Activated CD4-positive, alpha-beta T cell treated with anti-CD3 and anti-CD28 coated beads, Interleukin-10, Interleukin-2, amounts not matched to agents 100 ng/mL and 50 ng/mL, durations not matched to agents 16 hours and 8 hours (primary cell): ENCODE measurements at regions not wholly inside any gene's neighbourhood (a gene's known extent, or its start where the extent isn't known, plus 50 kb on each side); places are given as distances from the start of the nearest gene placed in this dataset.

Experiments used
- DNase-seq: peaks from one replicate; pipeline ENCODE4 v3.0.0-alpha.2; 2020

DNA sequence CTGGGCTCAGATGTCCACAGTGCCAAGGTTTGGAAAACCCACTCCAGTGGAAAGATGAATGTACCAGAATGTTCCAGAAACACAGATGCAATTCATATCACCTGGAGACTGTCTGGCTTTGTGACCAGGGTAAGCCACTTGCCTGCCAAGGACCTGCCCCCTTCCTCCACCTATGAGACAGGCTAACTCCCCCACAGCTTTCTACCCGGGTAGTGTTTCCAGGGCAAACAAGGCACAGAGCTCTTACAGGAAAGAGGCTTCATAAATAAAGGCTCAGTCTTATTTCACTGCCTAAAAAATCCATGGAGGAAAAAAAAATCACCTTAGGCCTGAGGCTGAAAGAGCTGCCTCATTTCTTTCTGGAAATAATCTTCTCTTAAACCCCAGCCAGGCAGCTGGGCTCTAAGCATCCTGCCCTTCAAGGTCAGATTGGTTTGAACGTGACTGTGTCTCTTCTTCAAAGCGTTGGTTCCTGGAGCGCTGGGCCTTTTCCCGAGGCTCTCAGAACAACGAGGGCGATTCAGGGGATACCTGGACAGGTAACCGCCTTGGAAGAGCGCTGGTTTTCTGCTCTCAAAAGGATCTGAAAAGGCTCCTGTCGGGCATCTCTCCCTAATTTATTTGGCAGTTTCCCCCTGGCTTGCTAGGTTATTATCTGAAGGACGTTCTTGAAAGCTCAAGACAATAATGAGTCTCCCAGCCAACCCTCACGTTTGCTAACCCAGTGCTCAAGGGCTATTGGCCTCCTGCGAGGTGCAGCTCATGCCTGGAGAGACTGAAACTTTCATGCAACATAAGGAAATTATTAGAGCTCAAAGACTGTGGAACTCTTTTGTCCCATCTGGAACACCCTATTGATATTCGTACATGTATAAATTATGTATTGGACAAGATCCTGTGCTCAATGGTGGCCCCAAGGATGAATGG lies 199.2 kb upstream of the PMEPA1 start:
- DNase-seq = no peak

DNA sequence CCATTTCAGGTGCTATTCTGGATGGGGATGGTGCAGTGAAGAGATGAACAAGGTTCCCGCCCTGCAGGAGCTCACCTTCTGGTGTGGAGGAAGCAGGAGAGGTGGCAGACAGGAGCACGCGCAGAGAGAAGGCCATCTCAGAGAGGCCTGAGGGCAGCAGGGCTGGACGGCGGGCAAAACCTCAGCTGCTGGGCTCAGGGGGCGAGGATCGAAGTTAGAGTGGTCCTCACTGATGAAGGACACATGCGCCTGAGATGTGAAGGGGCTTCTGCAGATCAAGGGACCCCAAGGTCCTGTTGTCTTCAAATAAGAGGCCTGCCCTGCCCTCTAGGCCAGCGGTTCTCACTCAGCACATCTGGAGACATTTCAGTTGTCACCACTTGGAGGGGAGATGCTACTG lies 198.4 kb upstream of the PMEPA1 start:
- no peak for DNase-seq

DNA sequence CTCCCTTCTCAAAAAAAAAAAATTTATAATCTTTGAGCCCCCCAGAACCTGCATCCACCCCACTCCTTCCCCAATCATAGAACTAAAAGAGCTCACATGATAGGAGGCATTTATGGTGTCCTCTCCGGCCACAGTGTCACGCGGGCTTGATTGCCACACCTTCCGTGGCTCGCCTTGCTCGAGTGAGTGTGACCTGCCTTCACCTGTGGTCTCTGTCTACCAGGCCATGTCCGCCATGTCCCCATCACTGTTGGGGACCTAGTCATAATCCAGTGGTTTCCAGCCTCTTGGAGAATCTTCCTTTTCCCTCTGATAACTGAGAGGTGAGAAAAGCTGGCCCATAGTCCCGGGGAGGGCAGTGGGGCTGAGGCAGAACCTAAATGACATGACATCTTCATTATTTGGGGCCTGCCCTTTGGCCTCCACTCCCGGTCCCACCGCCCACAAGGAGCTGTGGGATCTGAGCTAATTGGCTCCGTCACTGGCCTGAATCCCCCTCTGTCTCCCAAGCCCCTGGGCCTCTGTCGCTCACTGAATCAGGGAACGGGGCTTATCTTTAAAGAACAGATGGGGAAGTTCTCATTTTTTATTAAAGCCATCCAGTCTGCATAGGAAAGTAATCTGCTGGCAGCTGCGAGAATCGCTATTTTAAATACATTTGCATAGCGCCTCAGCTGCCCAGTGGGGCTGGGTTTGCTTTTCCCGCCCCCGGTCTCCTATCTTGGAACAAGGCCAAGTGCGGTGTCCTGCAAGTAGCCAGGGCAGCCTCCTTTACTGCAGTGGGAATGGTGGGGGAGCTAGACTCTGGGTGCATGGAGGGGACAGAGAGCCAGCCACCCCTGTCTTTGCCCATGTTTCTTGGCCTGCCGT lies 197.6 kb upstream of the PMEPA1 start:
- DNase-seq = no peak

DNA sequence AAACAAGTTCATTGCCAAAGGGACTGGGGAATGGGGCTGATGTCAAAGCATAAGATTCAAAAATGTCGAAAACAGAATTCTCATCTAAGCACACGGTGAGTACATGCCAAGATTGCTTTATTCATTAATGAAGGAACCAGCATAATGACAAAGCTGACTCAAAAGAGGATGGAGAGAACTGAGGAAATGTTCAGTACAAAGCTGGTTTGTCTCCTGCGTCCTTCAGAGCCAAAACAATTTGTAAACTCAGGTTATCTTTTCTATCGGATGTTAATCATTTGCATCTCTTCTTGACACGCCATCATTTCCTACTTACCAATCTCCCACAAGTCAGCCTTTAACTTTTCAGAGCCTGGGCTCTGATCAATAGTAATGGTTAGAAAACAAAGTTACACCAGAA lies 195.6 kb upstream of the PMEPA1 start:
- DNase-seq = no peak

DNA sequence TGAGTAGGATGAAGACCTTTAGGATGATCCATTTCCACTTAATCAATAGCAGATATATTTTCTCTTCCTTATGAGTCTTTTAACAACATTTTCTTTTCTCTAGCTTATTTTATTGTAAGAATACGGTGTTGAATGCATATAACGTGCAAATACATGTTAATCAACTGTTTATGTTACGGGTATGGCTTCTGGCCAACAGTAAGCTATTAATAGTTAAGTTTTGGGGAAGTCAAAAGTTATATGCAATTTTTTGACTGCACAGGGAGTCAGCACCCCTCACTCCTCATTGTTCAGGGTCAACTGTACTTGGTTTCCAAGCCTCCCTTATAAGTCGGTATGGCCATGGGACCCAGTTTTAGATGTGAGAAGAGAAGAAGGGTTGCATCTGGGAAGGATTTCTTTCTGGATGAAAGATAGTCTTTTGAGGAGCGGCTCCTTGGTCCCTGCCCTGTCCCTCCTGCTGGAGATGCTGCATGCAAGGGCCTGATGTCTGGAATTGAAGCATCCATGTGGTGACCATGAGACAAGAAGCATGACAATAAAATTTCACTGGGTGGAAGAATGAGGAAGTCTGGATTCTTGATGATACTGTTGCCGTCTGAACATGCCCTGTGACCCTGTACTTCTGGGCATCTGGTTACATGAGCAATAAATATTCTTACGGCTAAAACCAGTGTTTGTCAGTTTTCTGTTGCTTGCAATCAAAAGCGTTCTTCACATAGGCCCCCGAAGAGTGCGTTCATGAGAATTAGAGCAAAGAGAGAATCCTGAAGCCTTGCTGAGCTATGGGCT lies 194.7 kb upstream of the PMEPA1 start:
- no peak for DNase-seq

DNA sequence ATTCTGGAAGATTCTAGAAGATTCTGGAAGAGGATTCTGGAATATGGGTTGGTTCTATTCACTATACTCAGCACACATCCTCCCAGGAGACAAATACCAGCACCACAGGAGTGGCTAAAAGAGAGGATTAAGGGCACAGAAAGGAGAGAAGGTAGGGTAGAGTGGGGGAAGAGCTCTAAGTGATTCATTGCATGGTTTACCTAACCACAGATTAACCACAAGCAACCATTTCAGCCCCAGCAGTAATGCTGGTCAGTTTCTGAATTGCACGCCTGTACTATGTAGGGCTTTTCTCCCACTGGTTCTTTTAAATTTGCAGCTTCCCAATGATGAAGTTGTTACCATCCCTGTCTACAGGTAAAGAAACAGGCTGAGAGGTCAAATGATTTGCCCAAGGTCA lies 192.7 kb upstream of the PMEPA1 start:
- DNase-seq = peak; percentile 4

DNA sequence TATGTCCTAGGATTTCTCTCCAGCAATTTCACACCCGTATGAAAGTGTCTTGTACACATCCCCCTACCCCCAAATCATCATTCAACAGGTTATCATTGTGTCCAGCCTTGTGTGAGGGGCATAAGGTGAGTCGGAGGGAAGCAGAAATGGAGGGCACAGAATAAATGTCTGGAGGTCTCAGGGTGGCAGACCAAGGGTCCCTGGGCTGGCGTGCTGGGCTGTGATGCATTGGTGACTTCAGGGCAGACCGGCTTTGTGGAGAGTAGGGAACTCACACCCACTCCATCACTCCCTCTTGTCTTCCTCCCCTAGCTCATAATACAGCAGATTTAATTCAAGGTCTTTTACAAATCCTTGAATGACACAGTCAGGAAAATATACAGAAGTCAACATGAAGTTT lies 191.7 kb upstream of the PMEPA1 start:
- no peak for DNase-seq

DNA sequence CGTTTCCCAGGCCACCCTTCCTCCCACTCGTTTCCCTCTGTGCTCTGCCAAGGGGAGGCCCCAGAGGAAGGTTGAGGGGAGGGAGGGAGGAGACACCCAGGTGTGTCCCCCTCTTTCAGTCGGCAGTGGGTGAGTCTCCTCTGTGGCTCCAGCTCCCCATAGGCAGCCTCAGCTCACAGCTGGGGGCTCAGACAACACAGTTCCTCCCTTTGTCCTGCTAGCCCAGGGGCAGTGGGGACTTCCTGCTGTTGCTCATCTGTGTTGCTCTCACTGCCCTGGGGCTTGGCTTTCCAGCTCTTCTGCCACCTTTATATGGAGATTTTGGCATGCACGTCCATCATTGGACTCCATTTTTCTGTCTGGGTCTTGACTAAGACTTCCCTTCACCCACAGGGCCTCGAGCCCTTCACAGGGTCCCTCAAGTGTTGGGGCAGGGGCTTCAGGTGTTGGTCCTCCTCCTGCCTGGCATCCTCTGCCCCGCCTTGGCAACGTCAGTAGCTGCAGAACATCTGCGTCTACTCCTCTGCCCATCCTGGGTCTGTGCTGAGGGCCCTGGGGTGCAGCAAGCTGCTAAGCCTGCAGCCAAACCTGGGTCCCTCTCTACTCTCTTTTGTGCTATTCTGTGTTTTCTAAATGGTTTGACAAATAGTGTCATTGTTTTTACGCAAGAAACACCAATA lies 190.6 kb upstream of the PMEPA1 start:
- DNase-seq = no peak

DNA sequence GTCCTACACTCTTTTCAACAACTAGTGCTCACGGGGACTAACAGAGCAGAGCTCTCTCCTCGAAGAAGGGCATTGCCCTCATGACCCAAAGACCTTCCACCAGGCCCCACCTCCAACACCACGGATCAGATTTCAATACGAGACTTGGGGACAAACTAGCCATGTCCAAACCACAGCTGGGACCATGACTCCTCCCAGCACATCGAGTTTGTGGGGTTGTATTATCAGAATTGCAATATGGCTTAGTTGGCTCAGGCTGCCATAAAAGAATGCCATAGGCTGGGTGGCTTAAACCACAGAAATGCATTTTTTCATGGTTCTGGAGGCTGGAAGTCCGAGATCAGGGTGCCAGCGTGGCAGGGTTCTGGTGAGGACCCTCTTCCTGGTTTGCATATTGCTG lies 189.7 kb upstream of the PMEPA1 start:
- DNase-seq = no peak

DNA sequence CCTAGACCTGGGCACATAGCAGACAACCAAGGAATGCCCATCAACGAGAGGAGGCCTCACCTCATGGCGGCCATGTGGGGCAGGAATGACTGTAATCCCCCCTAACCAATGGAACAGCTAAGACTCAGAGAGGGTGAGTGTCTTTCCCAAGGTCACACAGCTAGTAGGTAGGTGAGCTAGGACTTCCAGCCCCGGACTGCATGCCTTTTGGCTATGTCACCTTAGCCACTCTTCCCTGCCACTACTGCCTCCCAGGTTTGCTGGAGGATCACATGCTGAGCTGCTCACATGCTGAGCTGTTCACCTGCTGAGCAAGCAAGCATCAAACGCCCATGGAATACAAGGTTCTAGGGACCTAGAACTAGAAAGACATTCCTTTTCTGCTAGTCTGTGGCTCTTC lies 188.5 kb upstream of the PMEPA1 start:
- no peak for DNase-seq

DNA sequence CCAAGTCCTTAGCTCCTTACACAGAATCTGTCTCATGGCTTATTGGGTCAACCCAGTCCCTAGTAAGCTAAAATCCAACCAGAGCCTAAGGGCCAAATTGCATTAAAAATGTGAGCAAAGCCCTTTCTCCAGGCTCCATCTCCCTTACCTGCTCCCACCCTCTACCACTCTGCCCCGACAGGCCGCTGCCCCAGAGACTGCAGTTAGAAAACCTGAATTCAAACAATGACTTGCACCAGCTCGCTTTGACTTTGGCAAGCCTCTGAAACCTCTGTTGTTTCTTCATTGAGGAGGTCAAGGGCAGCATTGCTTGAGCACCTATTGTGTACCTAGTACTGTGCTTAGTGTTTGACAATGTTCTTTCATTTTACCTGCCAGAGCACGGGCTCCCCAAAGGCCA lies 188.1 kb upstream of the PMEPA1 start:
- DNase-seq = no peak

DNA sequence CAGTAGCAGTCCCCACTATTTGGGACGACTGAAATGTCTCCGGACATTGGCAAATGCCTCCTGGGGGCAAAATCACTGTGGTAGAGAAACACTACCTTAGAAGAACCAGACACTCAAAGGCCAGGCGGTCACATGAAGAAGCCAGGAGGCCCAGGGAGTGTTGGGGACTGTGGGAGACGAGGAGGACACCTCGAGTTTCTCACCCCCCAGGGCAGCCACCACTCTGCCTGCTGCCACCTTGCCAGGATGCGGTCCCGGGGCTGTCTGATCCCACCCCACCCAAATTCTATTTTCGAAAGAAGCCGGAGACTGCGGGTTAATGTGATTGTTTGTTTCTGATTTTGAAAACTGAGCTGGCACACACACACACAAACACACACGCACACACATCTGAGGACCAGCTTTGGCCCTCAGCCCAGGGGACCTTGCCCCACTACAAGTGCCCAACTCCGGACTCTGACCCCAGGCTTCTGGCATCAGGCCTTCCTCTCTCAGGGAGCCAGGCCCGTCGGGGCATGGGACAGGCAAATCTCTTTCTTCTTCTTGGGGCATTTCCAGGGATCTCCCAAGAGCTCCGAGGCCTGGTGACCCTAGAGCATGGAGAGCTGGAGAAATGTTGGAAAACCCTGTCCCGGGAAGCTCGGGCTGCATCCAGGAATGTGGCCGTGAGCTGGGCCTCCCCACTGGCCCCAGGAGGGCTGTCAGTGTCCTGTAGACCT lies 187.5 kb upstream of the PMEPA1 start:
- DNase-seq = no peak

DNA sequence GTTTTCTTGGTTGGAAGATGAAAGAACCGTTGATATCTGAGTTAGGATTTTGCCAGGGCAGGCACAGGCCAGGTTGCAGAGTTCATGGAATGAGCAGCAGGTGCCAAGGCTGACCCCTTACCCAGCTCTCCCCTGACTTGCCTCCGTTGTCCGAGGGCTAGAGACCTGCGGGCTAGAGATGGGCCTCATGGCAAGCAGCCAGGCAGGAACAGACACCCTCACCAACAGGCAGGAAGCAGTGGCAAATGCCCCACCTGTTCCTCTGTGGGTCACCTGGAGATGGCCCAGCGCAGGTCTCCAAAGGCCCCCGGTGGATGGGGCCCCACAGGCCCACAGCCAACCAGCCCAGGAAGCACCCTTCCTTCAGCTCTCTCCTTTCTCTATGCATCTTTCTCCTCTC lies 186.7 kb upstream of the PMEPA1 start:
- no peak for DNase-seq

DNA sequence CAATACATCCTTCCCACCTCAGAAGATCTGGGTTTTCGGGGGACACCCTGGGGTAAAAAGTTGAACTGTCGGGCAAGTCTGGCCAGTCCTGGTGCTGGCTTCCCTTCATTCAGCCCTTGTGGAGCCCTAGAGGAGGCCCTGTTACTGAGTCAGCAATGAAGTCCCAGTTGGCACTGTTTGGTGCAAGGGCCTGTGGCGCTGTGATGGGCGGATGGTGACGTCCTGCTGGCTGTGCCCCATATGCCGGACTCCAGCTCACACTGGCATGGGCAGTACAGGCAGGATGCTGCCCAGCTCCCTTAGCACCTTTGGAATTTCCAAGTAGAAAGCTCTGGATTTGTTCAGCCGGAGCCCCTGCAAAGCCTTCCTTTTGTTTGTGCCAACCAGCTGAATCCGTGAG lies 186.2 kb upstream of the PMEPA1 start:
- DNase-seq = no peak

DNA sequence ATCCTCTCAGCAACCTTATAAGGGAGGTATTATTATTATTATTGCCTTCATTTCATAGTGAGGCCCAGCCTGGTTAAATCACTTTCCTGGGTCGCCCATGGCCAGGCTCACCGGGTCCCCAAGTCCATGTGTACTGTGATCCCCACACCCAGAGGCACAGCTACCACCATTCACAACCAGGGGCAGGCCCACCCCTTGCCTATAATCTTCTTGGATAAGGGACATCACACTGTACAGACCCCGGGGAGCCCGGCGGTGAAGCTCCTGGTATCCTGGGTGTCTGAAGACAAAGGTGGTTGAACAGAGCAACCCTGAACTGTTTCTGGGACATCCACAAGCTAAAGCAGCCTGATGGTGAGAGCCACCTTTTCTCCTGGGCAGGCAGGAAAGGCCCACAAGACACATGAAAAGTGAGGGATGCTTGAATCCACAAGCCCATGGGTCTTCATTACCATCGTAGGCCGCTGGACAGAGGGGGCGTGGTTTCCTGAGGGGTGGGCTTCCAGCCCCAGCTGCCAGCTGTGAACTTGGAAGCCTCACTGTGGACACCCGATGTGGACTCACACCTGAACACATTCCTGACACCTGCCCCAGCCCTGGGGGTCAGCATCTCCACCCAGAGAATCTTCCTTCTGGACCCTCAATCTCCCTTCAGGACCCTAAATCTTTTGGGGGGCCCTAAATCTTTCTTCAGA lies 185.5 kb upstream of the PMEPA1 start:
- DNase-seq = no peak

DNA sequence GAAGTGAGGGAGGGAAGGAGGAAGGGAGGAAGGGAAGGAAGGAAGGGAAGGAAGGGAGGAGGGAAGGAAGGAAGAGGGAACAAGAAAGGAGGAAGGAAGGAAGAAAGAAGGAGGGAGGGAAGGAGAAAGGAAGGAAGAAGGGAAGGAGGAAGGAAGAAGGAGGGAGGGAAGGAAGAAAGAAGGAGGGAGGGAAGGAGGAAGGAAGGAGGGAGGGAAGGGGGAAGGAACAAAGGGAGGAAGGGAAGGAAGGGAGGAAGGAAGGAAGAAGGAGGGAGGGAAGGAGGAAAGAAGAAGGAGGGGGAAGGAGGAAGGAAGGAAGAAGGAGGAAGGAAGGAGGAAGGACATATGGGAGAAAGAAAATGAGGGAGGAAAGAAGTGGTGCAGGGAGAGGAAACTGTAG lies 184.7 kb upstream of the PMEPA1 start:
- no peak for DNase-seq

DNA sequence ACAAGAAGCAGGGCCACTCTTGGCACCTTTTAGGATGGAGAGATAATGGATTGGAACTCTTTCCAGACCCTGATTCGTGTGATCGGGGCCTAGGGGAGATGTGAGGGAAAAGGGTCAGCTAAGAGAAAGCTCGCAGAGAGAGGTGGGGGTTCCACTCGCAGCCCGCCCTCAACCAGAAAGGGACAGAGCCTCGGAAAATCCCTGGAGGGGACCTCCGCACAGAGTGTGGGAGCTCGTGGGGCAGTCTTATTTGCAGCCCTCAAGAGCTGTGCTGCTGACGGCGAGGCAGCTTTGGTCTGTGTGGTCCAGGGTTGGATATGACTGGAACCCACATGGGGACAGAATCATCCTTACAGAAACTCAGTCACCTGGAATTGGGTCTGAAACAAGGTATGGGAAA lies 184.3 kb upstream of the PMEPA1 start:
- DNase-seq = no peak

DNA sequence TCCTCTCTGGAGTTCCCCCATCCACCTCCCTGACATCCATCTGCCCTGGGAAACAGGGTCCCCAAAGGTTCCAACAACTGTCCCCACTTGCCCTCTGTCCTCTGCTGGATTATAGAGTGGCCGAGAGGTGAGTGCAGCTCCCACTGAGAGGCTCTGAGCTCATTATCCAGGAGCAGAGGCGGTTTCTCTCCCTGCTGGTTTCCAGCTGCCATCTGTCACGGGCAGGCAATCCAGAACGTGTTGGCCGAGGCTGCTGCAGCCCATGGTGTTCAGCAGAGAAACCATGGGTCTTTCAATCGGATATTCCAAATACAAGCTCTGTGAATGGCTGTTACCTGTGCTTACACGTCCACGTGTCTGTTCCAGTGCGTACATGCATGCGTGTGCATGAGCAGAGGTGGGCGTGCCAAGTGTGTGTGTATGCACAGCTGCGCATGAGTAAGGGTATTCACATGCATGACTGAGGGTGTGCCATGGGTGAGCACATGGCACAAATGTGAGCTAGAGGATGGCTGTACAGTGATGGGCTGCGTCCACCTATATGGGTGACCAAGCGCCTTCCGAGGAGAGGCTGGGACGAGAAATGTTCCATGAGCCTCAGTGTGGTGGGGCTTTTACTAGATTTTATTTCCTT lies 183.7 kb upstream of the PMEPA1 start:
- no peak for DNase-seq

DNA sequence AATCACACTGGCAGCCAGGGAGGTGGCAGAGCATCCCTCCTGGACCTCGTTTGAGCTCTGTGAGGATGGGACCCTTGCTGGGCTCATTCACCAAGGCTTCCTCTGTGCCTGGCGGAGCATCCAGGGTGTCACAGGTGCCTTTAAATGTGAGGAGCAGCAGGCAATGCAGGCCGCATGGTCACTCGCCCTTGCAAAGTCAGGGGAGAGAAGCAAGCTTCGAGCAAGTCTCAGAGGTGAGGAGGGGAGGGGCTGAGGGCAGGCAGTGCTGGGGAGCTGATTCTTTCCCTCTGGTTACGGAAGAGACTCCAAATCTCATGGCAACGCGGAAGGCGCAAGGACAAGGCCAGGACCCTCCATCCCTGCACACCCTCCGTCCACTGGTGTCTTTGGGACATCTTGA lies 182.7 kb upstream of the PMEPA1 start:
- DNase-seq = no peak

DNA sequence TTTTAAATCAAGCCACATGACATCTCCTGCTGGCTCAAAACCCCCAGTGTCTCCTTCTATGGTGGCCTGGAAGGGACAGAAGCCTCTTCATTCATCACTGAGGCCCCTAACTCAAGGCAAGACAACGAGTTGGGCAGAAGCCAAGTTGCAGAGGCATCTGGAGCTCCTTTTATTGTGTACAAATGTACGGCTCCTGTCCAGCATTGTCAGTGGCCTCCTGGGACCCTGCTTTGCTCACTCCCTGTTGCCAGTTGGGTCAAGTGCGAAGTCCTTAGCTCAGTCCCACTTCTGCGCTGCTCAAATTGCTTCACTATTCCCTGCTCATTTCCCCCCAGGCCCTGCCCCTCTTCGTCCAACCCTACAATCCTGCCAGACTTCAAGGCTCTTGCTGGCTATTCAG lies 181.2 kb upstream of the PMEPA1 start:
- DNase-seq = no peak
